ENCODE measurements at regions not wholly inside any gene's neighbourhood (a gene's known extent, or its start where the extent isn't known, plus 50 kb on each side); places are given as distances from the start of the nearest gene placed in this dataset.

DNA sequence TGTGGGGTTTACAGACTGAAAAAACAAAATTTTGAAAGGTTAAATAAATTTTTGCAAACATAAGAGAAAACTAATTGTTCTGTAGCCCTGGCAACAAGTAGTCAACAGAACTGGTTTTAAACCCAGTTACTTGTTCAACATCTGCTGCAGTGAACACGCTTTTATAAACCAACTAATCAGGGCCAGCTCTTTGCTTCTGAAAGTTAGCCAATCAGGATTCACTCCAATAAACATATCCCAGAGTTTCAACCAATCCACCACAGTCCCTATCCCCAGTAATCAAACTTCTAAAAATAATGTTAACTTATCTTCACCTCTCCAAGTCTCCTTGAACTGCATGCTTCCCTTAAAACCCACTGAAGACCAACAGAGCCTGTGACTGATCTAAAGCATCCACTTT, 306.6 kb downstream of the CTH start:
- no peak for TF ChIP-seq POLR2A (IDR thresholded peaks at IDR 0.05)
- TF ChIP-seq, protein P1, sequence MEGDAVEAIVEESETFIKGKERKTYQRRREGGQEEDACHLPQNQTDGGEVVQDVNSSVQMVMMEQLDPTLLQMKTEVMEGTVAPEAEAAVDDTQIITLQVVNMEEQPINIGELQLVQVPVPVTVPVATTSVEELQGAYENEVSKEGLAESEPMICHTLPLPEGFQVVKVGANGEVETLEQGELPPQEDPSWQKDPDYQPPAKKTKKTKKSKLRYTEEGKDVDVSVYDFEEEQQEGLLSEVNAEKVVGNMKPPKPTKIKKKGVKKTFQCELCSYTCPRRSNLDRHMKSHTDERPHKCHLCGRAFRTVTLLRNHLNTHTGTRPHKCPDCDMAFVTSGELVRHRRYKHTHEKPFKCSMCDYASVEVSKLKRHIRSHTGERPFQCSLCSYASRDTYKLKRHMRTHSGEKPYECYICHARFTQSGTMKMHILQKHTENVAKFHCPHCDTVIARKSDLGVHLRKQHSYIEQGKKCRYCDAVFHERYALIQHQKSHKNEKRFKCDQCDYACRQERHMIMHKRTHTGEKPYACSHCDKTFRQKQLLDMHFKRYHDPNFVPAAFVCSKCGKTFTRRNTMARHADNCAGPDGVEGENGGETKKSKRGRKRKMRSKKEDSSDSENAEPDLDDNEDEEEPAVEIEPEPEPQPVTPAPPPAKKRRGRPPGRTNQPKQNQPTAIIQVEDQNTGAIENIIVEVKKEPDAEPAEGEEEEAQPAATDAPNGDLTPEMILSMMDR (IDR thresholded peaks at IDR 0.05) = no peak

Measured in adrenal gland (tissue), 5 donors.